H1 (cell line): ENCODE measurements at regions not wholly inside any gene's neighbourhood (a gene's known extent, or its start where the extent isn't known, plus 50 kb on each side); places are given as distances from the start of the nearest gene placed in this dataset.

Experiments
- BACH1 ChIP-seq: IDR thresholded peaks from 2 replicates; pipeline ENCODE4 v1.6.1; 2012; ENCODE audit warnings: low read length, improper control_type of control experiment
- CEBPB ChIP-seq: IDR thresholded peaks from 2 replicates; pipeline ENCODE4 v1.6.1; 2012; ENCODE audit warnings: low read depth, low read length
- CTCF ChIP-seq, 3 experiments: IDR thresholded peaks; 1 replicate in 2 of 3; 2 replicates in 1 of 3; pipeline versions ENCODE4 v1.5.1 to v1.6.1; 2011; ENCODE audit warnings: low read length in 3 of 3, mild to moderate bottlenecking in 3 of 3, inconsistent platforms in 2 of 3, low read depth in 1 of 3, moderate library complexity in 1 of 3; ENCODE audit not compliant: insufficient read depth in 1 of 3; ENCODE audit errors: control extremely low read depth in 1 of 3
- EZH2 ChIP-seq: fragments of 200-600 bp; sonication (generic); IDR thresholded peaks from 2 replicates; pipeline ENCODE4 v1.7.1; 2012; ENCODE audit warnings: low read depth, mild to moderate bottlenecking, moderate library complexity, low read length, inconsistent platforms; ENCODE audit not compliant: severe bottlenecking
- GTF2F1 ChIP-seq: IDR thresholded peaks from 2 replicates; pipeline ENCODE4 v1.6.1; 2012; ENCODE audit warnings: low read depth, low read length, improper control_type of control experiment, borderline replicate concordance
- NRF1 ChIP-seq: IDR thresholded peaks from 2 replicates; pipeline ENCODE4 v1.6.1; 2011; ENCODE audit warnings: mild to moderate bottlenecking, low read depth, low read length, improper control_type of control experiment
- POLR2AphosphoS5 ChIP-seq: IDR thresholded peaks from 2 replicates; pipeline ENCODE4 v1.6.1; 2011; ENCODE audit warnings: low read depth, low read length
- SP1 ChIP-seq: IDR thresholded peaks from 2 replicates; pipeline ENCODE4 v1.6.1; 2011; ENCODE audit warnings: low read depth, low read length
- ZNF274 ChIP-seq: IDR thresholded peaks from 2 replicates; pipeline ENCODE4 v1.7.0; 2012; ENCODE audit warnings: low read length, borderline replicate concordance; ENCODE audit errors: extremely low read depth

DNA sequence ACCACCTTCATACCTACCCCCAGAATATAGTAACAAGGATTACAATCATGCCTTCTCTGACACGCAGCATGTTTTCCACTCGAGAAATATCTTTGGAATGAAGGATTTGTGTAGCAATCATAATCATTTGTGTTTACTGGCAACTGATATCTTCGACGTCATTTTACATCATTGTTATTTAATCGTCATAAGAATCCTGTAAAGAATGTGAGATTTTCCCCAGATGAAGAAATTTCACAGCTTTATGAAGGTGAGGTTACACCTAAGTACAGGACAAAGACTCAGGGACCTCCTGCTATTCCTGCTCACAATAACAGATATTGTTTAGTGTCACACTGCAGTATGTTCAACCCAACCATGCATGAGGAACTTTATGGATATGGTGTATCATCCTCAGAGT, 198.2 kb upstream of the LDB2 start:
- TF ChIP-seq POLR2AphosphoS5 (no peak), EZH2 (no peak), CTCF (IDR thresholded peaks at IDR 0.05; ENCODE audit: control extremely low read depth in 1 of 3, insufficient read depth in 1 of 3, low read depth in 1 of 3, low read length in 3 of 3) (no peak), CEBPB (no peak), GTF2F1 (no peak), SP1 (no peak), ZNF274 (no peak), BACH1 (no peak), NRF1 (no peak)
